GM21723 (cell line): ENCODE measurements at regions not wholly inside any gene's neighbourhood (a gene's known extent, or its start where the extent isn't known, plus 50 kb on each side); places are given as distances from the start of the nearest gene placed in this dataset.

Source experiments
- ATAC-seq: cut with Tn5 transposase; IDR thresholded peaks from one replicate; pipeline ENCODE4 v1.9.1; 2021; ENCODE audit warnings: mild to moderate bottlenecking, moderate library complexity; ENCODE audit not compliant: unreplicated experiment

DNA sequence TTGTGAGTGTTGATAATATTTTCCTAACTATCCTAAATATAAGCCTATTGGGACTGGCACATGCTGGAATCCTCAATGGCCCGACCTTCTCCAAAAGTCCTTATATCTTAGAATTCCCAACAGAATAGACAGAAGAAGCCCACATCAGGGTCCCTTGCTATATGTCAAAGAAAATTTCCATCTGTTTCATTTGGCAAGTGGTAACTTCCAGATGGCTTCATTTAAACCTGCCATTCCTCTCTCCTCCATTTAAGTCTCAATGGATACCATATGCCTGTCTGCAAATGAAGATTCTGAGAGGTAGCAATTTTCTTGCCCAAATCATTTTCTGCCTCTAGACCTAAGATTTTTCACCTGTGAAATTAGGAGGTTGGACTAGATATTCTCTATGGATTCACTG, 73.1 kb upstream of the KCNA4 start:
- no peak for ATAC-seq

GRCh38 chr11:30091246-30091645, 74.4 kb upstream of the KCNA4 start:
- no peak for ATAC-seq

- no peak for ATAC-seq
Measured at GRCh38 chr11:30091737-30092136, 74.9 kb upstream of the KCNA4 start.

DNA sequence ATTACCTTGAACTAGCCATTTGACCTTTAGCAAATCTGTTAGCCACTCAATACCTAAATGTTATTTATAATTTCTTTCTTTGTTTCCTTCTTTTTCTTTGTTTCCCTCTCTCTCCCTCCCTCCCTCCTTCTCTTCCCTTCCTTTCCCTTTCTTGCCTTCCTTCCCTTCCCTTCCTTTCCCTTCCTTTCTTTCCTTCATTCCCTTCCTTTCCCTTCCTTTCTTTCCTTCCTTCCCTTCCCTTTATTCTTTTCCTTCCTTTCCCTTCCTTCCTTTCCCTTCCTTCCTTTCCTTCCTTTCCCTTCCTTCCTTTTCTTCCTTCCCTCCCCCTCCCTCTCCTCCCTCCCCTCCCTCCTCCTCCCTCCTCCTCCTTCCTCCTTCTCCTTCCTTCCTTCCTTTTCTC, 75.7 kb upstream of the KCNA4 start:
- ATAC-seq, result no peak

GRCh38 chr11:30100495-30100894, 83.7 kb upstream of the KCNA4 start:
- ATAC-seq, result no peak

DNA sequence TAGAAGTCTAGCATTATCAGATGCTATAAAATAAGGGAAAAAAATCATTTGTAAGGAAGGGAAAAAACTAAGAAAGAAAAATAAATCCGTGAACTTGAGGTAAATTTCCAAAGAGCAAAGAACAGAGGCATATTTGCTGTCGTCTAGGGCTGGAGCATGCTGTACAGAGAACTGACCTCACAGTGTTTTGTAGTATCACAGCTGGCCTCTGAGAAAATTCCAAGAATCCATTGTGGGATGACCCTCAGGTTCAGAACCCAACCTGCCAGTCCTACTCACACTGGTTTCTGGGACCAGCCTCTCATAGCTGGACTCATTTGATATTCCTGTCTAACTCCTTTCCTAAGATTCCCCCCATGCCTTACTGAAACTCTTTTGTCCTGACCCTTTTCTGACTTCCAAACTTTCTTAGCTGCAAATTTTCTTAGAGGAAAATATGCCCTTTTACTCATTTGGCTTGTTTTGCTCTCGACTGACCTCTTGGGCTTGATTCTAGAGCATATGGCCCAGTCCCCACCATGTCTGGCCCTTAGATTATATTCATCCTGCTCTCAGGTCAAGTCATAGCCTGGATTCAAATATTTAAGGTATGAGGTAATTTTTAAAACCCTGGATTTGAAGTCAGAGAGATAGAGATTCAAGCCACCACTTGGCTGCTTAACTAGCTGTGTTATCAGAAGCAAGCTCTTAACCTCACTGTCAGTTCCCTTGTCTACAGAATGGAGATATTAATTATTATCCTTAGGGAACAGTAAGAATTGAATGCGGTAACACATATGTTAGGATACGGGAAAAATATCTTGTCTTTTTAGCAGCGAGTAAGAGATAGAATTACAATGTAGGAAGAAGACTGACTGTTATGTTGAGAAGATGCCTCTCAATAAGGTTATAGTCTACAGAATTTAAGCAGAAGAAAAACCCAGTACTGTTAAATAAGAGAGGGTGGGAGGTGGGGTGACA, 89.7 kb upstream of the KCNA4 start:
- no peak for ATAC-seq

- ATAC-seq, result no peak
Measured at GRCh38 chr11:30107899-30108298, 91.1 kb upstream of the KCNA4 start.

DNA sequence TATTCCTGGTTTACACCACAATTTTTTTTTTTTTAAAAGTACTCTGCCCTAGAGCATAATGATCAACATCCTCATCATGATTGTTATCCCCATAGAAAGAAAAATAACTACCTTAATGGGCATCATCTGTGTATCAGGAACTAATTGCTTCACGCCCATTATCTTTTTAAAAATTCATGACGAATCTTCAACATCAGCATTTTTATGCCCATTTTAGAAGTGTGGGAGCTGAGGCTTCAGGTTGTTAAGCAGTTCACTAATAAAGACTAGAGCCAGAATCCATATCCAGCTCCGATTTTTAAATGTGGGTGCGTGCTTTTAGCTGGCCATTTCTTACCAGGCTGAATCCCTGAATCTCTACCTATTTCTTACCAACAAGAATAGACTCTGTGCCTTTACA, 92.9 kb upstream of the KCNA4 start:
- no peak for ATAC-seq

GRCh38 chr11:30110691-30111090, 93.9 kb upstream of the KCNA4 start:
- no peak for ATAC-seq

DNA sequence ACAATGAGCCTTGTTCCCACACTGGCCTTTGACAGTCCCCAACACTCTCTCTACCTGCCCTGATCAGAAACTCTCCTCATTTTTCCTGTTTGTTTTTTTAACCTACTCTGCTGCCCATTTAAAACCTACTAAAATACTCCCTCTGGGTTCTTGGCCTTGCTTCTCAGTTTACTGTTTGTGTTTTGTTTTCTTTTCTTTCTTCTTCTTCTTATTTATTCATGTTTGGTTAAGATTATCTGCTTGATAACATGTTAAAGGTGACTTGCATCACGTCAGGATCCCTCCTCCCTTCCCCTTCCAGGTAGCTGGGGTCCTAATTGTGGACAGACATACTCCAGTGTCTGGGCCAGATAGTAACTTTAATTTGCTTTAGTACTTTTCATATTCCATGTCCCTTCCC, 95.0 kb upstream of the KCNA4 start:
- no peak for ATAC-seq

- ATAC-seq, result no peak
Measured at GRCh38 chr11:30113326-30113898, 96.6 kb upstream of the KCNA4 start.

- no peak for ATAC-seq
Measured at GRCh38 chr11:30116512-30116911, 99.7 kb upstream of the KCNA4 start.

- no peak for ATAC-seq
Measured at GRCh38 chr11:30120045-30120589, 103.3 kb upstream of the KCNA4 start.

DNA sequence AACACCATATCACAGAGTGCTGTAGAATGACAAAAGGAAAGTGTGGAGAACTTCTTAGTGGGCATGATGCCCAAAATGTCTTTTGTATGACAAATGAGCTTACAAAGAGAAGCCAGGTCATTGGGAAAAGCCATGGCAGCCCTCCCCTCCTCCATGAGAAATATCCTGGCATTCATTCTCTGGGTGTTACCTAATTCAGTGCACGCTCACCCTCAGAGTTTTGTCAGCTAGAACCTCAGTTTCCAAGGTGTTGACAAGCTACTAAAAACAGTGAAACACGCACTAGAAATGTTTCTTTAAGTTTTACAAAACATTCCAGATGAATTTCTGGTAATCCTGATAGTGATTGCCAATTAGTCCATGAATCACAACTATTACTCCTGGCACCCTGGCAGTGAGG, 105.4 kb upstream of the FSHB start:
- ATAC-seq, result no peak

DNA sequence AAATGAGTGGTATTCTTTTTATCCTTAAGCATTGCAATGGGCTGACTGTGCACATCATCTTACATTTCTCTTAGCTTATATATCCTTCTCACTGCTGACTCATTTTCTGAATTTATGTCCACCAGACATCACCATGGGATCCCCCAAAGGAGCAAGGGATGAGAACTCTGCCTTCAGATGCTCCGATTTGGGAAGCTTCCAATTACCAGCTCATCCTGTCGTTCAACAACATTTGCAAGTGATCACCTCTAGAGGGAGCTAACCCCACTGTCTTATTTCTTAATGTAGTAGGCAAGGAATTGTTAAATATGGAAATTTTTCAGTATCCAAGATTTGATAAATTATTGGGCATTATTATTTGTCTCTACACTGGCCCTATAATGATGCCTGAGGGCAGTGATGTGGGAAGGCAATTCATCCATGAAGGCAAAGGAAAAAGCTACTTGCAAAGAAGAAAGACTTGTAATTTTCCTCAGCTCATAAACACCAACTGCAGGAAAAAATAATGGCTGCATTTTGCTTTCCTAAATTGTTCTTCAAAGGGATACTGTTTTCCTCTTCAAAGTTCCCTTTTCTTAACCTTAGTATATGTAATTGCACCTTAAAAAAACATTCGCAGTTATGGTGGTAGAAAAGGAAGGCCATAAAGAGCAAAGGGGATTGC, 102.4 kb upstream of the FSHB start:
- ATAC-seq, result no peak

- ATAC-seq, result peak; percentile 81
Measured at GRCh38 chr11:30131535-30131934, 99.3 kb upstream of the FSHB start.

DNA sequence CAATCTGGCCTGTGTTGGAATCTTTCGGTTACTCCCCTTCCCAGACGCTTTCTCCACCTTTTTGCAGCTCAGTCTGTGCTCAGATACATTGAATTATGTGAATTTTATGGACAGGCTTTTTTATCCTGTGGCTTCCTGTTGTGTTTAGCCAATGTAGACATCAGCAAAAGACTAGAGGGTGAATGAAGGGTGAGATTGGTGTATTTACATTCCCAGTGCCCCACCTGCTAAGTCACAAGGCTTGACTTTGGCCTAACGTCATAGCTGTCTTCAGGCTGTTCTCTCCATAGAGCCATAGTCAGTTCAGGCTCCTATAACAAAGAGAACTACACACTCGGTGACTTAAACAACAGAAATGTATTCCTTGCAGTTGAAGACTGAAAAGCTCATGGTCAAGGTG, 97.5 kb upstream of the FSHB start:
- no peak for ATAC-seq

GRCh38 chr11:30143098-30143705, 87.6 kb upstream of the FSHB start:
- peak; percentile 62 for ATAC-seq

GRCh38 chr11:30147293-30147692, 83.5 kb upstream of the FSHB start:
- ATAC-seq, result no peak

DNA sequence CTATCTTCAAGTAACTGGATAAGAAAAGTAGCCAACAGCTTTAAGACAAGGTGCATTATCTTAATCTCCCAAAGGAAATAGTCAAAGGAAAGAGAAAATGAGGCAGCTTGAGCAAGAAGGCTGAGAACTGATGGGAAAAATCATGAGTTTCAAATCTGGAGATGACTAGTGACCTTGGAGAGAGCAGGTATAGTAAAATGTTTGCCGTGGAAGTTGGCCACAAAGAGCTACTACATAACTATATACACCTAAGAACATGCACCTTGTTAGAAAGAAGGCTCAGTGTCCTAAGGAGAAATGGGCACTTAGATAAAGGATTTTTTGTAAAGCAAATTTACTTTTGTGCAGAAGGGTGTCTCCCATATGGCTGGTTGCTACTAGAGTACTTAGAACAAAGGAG, 80.8 kb upstream of the FSHB start:
- no peak for ATAC-seq

DNA sequence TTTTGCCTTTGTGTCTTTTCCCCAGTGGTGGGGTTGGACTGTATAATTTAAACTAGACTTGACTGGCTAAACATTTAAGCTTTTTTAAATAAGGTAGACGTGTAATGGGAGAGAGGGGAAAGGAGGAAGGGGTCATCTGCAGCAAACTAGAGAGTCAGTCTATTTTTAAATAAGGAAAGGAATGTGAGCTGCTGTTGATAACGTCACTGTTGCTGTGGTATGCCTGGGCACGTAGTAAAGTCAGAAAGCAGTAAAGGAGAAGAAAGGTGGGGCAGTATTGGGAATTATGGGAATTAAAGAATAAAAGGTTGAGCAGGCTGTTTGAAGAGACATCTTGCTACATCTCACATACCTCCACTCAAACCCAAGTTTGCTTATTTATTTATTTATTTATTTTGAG, 80.4 kb upstream of the FSHB start:
- ATAC-seq, result no peak
